Left ventricle myocardium inferior (tissue), 1 donor: ENCODE measurements at regions not wholly inside any gene's neighbourhood (a gene's known extent, or its start where the extent isn't known, plus 50 kb on each side); places are given as distances from the start of the nearest gene placed in this dataset.
"Not testable (repeated sequence)": the region's sequence is repeated elsewhere in the genome, so short reads cannot be mapped to it uniquely, and the experiment has no call there.

Source experiments
- DNase-seq: peaks from one replicate; pipeline ENCODE4 v3.0.0-alpha.2; 2020
- H3K27ac ChIP-seq: fragments of 200-600 bp; replicated peaks from 2 replicates; pipeline ENCODE4 v1.8.0; 2021
- H3K27me3 ChIP-seq: fragments of 200-600 bp; 2 replicates; pipeline ENCODE4 v1.8.0; 2021; ENCODE audit warnings: low read depth
- H3K36me3 ChIP-seq: fragments of 200-600 bp; 2 replicates; pipeline ENCODE4 v1.8.0; 2021
- H3K4me1 ChIP-seq: fragments of 200-600 bp; 2 replicates; pipeline ENCODE4 v1.8.0; 2021
- H3K4me3 ChIP-seq: fragments of 200-600 bp; 2 replicates; pipeline ENCODE4 v1.8.0; 2021; ENCODE audit warnings: mild to moderate bottlenecking, moderate library complexity
- H3K9me3 ChIP-seq: fragments of 200-600 bp; replicated peaks from 2 replicates; pipeline ENCODE4 v1.8.0; 2021
- CTCF ChIP-seq: fragments of 200-600 bp; IDR thresholded peaks from 2 replicates; pipeline ENCODE4 v1.8.0; 2021; ENCODE audit warnings: antibody characterized with exemption, mild to moderate bottlenecking, borderline replicate concordance
- intact Hi-C: fragments of 100-400 bp; cut with micrococcal nuclease; formaldehyde crosslinking; loops from one replicate; pipeline ENCODE4 v1.11.0; 2022
- donor health status: DM: no; HTN: yes; CAD: no; lungs with severe emphysema.

GRCh38 chr10:28366994-28367393 lies 64.1 kb upstream of the MPP7 start:
- H3K4me1 ChIP-seq, result no peaks in the 10 kb centered on the region
- intact Hi-C loops, result no loop called here
- TF ChIP-seq CTCF, result no peak
- H3K4me3 ChIP-seq, result no peak overlapping the region
- no peaks in the 10 kb centered on the region for H3K9me3 ChIP-seq
- no peaks in the 10 kb centered on the region for H3K36me3 ChIP-seq
- no peak overlapping the region for H3K27ac ChIP-seq
- DNase-seq, result no peak
- peaks cover 6% of the 10 kb centered on the region for H3K27me3 ChIP-seq

GRCh38 chr10:28367413-28367812 lies 64.5 kb upstream of the MPP7 start:
- no peak for TF ChIP-seq CTCF
- no peaks in the 10 kb centered on the region for H3K36me3 ChIP-seq
- H3K4me1 ChIP-seq, result no peaks in the 10 kb centered on the region
- H3K4me3 ChIP-seq, result no peak overlapping the region
- no peak for DNase-seq
- intact Hi-C loops, result no loop called here
- no peaks in the 10 kb centered on the region for H3K9me3 ChIP-seq
- H3K27ac ChIP-seq, result no peak overlapping the region
- peaks cover 6% of the 10 kb centered on the region for H3K27me3 ChIP-seq

GRCh38 chr10:28367929-28368484 lies 65.1 kb upstream of the MPP7 start:
- peak; percentile 16 for DNase-seq
- no peaks in the 10 kb centered on the region for H3K9me3 ChIP-seq
- no peak overlapping the region for H3K27ac ChIP-seq
- no peaks in the 10 kb centered on the region for H3K36me3 ChIP-seq
- H3K4me1 ChIP-seq, result no peaks in the 10 kb centered on the region
- intact Hi-C loops, result no loop called here
- TF ChIP-seq CTCF, result no peak
- no peak overlapping the region for H3K4me3 ChIP-seq
- peaks cover 6% of the 10 kb centered on the region for H3K27me3 ChIP-seq

- H3K4me3 ChIP-seq, result no peak overlapping the region
- H3K27me3 ChIP-seq, result no peaks in the 10 kb centered on the region
- intact Hi-C loops, result no loop called here
- peaks cover 4% of the 10 kb centered on the region for H3K4me1 ChIP-seq
- H3K36me3 ChIP-seq, result no peaks in the 10 kb centered on the region
- no peaks in the 10 kb centered on the region for H3K9me3 ChIP-seq
- no peak overlapping the region for H3K27ac ChIP-seq
- no peak for TF ChIP-seq CTCF
- no peak for DNase-seq
Observed at GRCh38 chr10:28370107-28370835, 67.4 kb upstream of the MPP7 start.

GRCh38 chr10:28371638-28372037 lies 68.8 kb upstream of the MPP7 start:
- intact Hi-C loops, DNase-seq, H3K27ac ChIP-seq, H3K9me3 ChIP-seq, H3K36me3 ChIP-seq, H3K27me3 ChIP-seq, H3K4me3 ChIP-seq: not testable (repeated sequence)
- peaks cover 11% of the 10 kb centered on the region for H3K4me1 ChIP-seq

GRCh38 chr10:28374036-28374435 lies 71.2 kb upstream of the MPP7 start:
- intact Hi-C loops, result no loop called here
- no peak for DNase-seq

More at GRCh38 chr10:28374036-28374435, 71.2 kb upstream of the MPP7 start:
- no peak for TF ChIP-seq CTCF
- H3K9me3 ChIP-seq, result no peaks in the 10 kb centered on the region
- no peak overlapping the region for H3K27ac ChIP-seq
- H3K4me1 ChIP-seq, result peaks cover 11% of the 10 kb centered on the region
- H3K36me3 ChIP-seq, result no peaks in the 10 kb centered on the region
- H3K27me3 ChIP-seq, result no peaks in the 10 kb centered on the region
- H3K4me3 ChIP-seq, result no peak overlapping the region
